ENCODE measurements at regions not wholly inside any gene's neighbourhood (a gene's known extent, or its start where the extent isn't known, plus 50 kb on each side); places are given as distances from the start of the nearest gene placed in this dataset.

DNA sequence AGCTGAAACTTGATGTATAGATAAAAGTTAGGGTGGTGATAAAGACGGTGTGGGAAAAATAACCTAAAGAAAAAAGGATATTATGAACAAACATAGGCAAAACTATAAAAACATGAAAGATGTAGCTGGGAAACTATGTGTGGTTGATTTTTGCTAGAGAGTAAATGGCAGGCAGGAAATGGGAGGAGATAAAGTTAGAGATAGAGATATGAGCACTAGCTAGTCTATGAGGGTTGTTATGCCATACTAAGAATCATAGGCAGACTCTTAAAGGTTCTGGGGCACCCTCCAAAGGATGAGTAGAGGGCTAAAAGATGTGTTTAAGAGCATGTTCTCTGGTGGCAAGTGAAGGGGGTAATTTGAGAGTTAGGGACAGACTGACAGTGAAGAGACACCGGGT, 1109.2 kb downstream of the GATA3 start:
- Histone ChIP-seq H3K36me3 (ENCODE audit: control insufficient read depth in 1 of 2, insufficient read depth in 2 of 2, low read length in 2 of 2) (no peaks in the 10 kb centered on the region), H3K4me3 (replicated peaks in 1 of 2; ENCODE audit: low read depth in 1 of 2, low read length in 2 of 2) (no peak overlapping the region), H4K20me1 (ENCODE audit: insufficient read depth) (no peaks in the 10 kb centered on the region), H3K27ac (ENCODE audit: low read depth, low read length) (no peak overlapping the region), H3K9me2 (ENCODE audit: insufficient read depth) (no peaks in the 10 kb centered on the region), H3K9me3 (ENCODE audit: control insufficient read depth in 1 of 2, insufficient read depth in 1 of 2, low read depth in 1 of 2, low read length in 2 of 2) (peaks cover 7 to 17% of the 10 kb centered on the region in 2 experiments; a peak in 2 of 4 replicates), H3K4me1 (ENCODE audit: control insufficient read depth in 1 of 2, insufficient read depth in 2 of 2, low read length in 2 of 2) (no peaks in the 10 kb centered on the region), H3K79me2 (ENCODE audit: insufficient read depth, low read length) (no peaks in the 10 kb centered on the region), H3K9ac (ENCODE audit: low read length) (no peak overlapping the region), H3K4me2 (ENCODE audit: low read length) (no peak overlapping the region), H2AFZ (ENCODE audit: low read depth, low read length, poor library complexity, severe bottlenecking) (no peak overlapping the region), H3K27me3 (ENCODE audit: insufficient read depth, low read length) (no peaks in the 10 kb centered on the region)
- POLR2A ChIA-PET, result no interaction called here
- ATAC-seq, result no peak
- intact Hi-C loops (cut with micrococcal nuclease), result no loop called here
- TF ChIP-seq EZH2phosphoT487 (IDR thresholded peaks at IDR 0.05; ENCODE audit: borderline replicate concordance) (no peak), SIN3A (IDR thresholded peaks at IDR 0.05; ENCODE audit: low read depth) (no peak), EGR1 (IDR thresholded peaks at IDR 0.05; ENCODE audit: low read depth) (no peak), POLR2A (IDR thresholded peaks at IDR 0.05; ENCODE audit: borderline replicate concordance, extremely low read depth, insufficient read depth, insufficient read length) (no peak), YY1 (IDR thresholded peaks at IDR 0.05; ENCODE audit: extremely low read depth, insufficient replicate concordance, low read depth, low read length) (no peak), ZNF274 (IDR thresholded peaks at IDR 0.05; ENCODE audit: low read depth, low read length) (no peak), SRF (IDR thresholded peaks at IDR 0.05; ENCODE audit: low read depth) (no peak), ZFX (IDR thresholded peaks at IDR 0.05) (no peak), CBX3 (IDR thresholded peaks at IDR 0.05; ENCODE audit: low read depth) (no peak), EZH2 (IDR thresholded peaks at IDR 0.05) (no peak), SP1 (IDR thresholded peaks at IDR 0.05; ENCODE audit: low read depth) (no peak)
- TF ChIP-seq, protein P1, sequence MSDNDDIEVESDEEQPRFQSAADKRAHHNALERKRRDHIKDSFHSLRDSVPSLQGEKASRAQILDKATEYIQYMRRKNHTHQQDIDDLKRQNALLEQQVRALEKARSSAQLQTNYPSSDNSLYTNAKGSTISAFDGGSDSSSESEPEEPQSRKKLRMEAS (IDR thresholded peaks at IDR 0.05), result no peak
- TF ChIP-seq, protein P2, sequence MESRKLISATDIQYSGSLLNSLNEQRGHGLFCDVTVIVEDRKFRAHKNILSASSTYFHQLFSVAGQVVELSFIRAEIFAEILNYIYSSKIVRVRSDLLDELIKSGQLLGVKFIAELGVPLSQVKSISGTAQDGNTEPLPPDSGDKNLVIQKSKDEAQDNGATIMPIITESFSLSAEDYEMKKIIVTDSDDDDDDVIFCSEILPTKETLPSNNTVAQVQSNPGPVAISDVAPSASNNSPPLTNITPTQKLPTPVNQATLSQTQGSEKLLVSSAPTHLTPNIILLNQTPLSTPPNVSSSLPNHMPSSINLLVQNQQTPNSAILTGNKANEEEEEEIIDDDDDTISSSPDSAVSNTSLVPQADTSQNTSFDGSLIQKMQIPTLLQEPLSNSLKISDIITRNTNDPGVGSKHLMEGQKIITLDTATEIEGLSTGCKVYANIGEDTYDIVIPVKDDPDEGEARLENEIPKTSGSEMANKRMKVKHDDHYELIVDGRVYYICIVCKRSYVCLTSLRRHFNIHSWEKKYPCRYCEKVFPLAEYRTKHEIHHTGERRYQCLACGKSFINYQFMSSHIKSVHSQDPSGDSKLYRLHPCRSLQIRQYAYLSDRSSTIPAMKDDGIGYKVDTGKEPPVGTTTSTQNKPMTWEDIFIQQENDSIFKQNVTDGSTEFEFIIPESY (IDR thresholded peaks at IDR 0.05; ENCODE audit: extremely low read depth, insufficient replicate concordance, low read length), result no peak
- TF ChIP-seq, protein P3, sequence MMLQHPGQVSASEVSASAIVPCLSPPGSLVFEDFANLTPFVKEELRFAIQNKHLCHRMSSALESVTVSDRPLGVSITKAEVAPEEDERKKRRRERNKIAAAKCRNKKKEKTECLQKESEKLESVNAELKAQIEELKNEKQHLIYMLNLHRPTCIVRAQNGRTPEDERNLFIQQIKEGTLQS (IDR thresholded peaks at IDR 0.05), result no peak
- TF ChIP-seq, protein P4, sequence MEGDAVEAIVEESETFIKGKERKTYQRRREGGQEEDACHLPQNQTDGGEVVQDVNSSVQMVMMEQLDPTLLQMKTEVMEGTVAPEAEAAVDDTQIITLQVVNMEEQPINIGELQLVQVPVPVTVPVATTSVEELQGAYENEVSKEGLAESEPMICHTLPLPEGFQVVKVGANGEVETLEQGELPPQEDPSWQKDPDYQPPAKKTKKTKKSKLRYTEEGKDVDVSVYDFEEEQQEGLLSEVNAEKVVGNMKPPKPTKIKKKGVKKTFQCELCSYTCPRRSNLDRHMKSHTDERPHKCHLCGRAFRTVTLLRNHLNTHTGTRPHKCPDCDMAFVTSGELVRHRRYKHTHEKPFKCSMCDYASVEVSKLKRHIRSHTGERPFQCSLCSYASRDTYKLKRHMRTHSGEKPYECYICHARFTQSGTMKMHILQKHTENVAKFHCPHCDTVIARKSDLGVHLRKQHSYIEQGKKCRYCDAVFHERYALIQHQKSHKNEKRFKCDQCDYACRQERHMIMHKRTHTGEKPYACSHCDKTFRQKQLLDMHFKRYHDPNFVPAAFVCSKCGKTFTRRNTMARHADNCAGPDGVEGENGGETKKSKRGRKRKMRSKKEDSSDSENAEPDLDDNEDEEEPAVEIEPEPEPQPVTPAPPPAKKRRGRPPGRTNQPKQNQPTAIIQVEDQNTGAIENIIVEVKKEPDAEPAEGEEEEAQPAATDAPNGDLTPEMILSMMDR (IDR thresholded peaks at IDR 0.05 in 2 of 3, conservative IDR thresholded peaks at IDR 0.05 in 1 of 3; ENCODE audit: borderline replicate concordance in 1 of 3, insufficient read depth in 1 of 3, low read depth in 2 of 3, low read length in 2 of 3), result no peak
- no TSS peak for BruUV-seq (replicated peaks)
- DNase-seq (ENCODE audit: low read depth, low spot score), result no peak
- RAD21 ChIA-PET (ENCODE audit: low non-redundant PET in 1 of 2, low total read pairs in 2 of 2, uncharacterized antibody in 2 of 2, unreplicated experiment in 2 of 2), result no interaction called here
- CTCF ChIA-PET, result no interaction called here

Data from HCT116 (cell line).